ENCODE measurements at regions not wholly inside any gene's neighbourhood (a gene's known extent, or its start where the extent isn't known, plus 50 kb on each side); places are given as distances from the start of the nearest gene placed in this dataset.

DNA sequence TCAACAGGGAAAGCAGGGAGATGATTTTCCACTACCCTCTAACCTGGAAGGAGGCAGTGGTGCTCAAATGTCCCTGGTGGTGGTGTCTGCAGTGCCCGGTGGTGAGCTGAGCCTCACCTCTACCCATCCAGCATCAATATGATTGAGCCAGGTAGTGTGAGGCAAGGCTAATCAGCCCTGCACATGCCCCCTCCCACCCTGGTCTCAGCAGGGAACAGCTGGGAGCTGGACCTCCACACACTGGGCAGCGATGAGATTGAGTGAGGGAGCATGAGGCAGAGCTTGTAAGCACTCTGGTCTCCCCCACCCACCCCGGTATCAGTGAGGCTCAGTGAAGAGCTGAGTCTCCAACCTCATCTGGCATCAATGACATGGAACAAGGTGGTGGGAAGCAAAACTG, 634.3 kb downstream of the PTPRU start:
- DNase-seq, result no peak

- DNase-seq, result no peak
Measured at GRCh38 chr1:29869802-29870201, 633.5 kb downstream of the PTPRU start.

DNA sequence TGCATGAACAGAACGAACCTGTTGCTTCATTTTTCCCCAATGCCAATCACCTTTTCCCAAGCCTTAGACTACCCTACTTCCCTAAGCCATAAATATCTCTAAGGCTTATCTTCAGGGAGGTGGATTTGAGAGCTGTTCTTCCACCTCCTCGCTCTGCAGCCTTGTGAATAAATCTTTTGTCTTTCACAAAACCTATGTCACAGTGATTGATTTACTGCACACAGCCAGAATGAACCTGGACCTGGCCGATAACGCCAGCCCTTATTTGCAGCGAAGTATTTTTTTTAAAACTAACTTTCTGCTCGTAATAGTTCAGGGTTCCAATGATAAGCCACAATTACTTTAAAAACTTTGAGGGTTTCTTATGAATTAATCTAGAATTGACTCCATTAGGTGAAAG, 632.6 kb downstream of the PTPRU start:
- DNase-seq, result no peak

DNA sequence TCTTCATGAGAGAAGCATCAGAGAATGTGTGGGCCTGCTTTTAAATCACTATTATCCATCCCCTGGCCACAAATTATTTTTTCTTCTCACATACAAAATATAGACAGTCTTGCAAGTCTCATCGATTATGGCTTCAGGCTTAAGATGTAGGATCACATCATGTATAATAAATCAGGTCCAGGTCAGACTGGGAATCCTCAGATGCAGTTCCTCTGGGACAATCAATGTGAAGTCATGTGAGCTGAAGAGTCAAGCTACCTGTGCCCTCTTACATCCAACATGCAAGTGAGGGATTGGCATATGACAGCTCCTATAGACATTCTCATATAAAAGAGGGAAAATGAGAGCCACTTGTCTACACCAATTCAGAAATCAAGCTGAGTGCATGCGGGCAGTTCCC, 631.8 kb downstream of the PTPRU start:
- no peak for DNase-seq

DNA sequence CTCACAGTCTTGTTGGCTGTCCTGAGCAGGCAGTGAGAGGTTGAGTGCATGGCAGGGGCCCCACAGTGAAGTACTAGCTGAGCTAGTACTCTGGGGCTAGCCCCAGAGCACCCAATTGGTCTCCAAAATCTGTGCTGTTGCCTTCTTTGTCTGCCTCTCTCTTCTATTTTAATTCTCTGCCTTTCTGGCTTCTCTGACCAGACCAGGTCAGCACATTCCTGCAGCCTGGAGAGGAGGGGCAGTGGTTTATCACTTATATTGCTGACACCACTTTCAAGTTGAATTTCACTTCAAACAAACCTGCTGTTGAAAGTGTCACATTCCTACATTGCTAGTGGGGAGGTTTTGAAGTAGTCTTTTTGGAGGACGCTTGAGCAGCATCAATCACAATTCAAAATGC, 628.7 kb downstream of the PTPRU start:
- no peak for DNase-seq

DNA sequence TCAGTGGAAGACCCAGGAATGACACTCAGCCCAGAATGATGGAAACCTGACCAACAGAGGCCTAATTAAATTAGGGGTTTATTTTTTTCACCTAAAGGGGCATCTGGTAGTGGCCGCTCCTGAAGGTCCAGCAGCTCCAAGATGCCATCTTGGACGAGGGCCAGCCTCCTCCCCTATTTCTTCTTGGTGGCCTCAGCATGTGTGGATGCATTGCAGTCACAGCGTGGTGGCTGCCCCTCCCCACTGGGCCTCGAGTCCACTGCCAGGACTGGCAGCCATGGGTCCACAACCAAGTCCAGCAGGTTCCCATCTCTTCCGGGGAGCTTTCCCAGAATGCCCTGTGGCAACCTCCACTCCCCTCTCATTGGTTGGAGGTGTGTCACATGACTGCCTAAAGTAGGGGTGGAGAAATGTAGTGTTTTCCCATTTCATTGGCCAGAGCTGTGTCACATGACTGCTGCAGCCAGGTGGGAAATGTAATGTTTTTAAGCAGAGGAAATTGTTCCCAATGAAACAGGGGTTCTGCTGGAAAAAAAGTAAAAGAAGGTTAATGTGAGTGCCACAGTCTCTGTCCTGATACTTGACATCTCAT, 628.2 kb downstream of the PTPRU start:
- no peak for DNase-seq

DNA sequence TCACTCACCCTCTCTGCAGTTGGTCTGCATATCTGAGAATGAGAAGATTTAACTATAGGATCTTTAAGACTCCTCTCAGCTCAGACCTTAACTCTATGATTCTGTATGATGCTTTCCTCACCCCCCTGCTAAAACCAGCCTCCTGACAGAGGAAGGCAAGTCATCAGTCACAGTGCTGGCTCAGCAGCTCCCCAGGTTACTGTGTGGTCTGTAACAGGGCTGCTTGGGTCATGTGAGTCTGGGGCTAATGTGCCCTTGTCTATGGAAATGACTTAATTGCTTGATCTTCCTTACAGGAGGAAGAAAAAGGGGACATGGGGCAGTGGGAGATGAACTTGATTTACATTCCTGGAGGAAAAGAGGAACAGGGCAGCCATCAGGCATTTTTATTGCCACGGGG, 625.6 kb downstream of the PTPRU start:
- no peak for DNase-seq

- DNase-seq, result no peak
Measured at GRCh38 chr1:29861446-29861845, 625.1 kb downstream of the PTPRU start.

DNA sequence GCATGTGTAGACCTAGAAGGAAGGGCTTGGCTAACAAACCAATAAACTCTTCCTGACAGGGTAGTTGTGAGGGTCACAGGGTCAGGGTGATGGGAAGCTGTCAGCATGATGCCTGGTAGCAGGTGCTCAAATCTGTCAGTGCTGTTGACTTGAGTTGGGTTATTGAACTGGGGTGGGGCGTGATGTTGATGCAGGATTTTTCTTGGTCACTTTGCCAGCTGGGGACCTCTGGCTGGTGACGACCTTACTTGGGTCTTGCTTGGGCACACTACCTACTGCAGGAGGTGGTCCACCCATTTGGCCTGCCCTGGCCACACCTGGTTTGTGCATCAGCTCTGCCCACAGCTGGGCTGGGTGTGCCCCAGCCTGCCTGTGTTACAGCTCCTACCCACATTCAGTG, 624.4 kb downstream of the PTPRU start:
- DNase-seq, result no peak

- no peak for DNase-seq
Measured at GRCh38 chr1:29860056-29860455, 623.7 kb downstream of the PTPRU start.

DNA sequence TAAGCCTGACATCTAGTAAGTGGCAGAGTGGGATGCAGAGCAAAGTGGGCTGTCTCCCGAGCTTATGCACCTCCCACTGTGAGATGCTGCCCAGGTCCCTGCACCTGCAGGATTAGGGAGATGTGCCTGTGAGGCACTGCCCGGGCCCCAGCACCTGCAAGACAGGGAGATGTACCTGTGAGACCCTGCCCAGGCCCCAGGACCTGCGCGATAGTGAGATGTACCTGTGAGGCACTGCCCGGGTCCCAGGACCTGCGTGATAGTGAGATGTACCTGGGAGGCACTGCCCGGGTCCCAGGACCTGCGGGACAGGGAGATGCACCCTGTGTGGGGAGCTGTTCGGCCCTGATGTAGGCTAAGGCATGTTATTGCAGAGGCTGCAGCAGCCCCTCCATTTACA, 622.8 kb downstream of the PTPRU start:
- DNase-seq, result no peak

DNA sequence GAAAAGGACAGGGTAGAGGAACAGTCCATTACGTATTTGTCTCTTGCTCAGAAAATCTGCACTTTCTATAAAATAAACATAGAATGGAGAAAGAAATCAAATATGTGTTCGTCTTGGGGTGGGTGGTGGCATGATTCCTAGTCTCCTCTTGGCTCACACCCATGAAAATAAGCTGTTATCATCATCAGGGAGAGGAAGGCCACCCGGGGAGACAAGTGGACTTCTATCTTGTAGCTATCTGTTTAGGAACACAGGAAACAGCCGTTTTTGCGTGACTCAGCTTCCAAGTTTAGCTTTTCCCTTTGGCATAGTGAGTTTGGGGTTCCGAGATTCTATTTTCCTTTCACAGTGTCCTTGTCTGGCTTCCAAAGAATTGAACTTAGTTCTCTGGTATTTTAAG, 622.3 kb downstream of the PTPRU start:
- DNase-seq, result no peak

- DNase-seq, result no peak
Measured at GRCh38 chr1:29856340-29857114, 620.2 kb downstream of the PTPRU start.

- no peak for DNase-seq
Measured at GRCh38 chr1:29855561-29856160, 619.3 kb downstream of the PTPRU start.

GRCh38 chr1:29854700-29855276, 618.5 kb downstream of the PTPRU start:
- DNase-seq, result no peak

DNA sequence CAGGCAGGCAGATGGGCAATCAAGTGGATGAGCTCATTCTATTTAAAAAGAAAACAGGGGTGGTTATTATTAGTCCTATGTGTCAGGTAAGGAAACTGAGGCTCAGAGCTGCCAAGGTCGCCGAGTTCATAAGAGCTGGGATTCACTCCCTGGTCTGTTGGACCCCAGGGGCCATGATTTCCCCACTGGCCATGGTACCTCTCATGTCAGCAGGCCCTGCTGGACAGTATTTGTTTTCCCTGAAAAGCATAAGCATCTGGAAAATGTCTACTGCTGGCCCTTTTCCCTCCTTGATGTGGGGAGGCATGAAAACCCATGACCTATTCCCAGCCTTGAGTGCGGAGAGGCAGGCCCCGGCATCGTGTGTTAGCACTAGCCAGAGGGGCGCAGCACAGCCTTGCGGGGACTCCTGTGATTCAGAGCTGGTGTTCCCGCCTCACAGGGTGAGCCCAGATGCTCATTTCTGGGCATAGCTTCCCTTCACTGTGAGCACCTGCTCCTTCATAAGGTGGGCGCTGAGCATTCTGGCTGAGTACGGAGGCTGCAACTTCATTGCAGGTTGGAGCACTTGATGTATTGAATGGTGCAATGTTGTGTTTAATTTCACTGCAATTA, 617.5 kb downstream of the PTPRU start:
- no peak for DNase-seq

GRCh38 chr1:29852248-29852647, 615.9 kb downstream of the PTPRU start:
- DNase-seq, result no peak

- no peak for DNase-seq
Measured at GRCh38 chr1:29851691-29852090, 615.4 kb downstream of the PTPRU start.

DNA sequence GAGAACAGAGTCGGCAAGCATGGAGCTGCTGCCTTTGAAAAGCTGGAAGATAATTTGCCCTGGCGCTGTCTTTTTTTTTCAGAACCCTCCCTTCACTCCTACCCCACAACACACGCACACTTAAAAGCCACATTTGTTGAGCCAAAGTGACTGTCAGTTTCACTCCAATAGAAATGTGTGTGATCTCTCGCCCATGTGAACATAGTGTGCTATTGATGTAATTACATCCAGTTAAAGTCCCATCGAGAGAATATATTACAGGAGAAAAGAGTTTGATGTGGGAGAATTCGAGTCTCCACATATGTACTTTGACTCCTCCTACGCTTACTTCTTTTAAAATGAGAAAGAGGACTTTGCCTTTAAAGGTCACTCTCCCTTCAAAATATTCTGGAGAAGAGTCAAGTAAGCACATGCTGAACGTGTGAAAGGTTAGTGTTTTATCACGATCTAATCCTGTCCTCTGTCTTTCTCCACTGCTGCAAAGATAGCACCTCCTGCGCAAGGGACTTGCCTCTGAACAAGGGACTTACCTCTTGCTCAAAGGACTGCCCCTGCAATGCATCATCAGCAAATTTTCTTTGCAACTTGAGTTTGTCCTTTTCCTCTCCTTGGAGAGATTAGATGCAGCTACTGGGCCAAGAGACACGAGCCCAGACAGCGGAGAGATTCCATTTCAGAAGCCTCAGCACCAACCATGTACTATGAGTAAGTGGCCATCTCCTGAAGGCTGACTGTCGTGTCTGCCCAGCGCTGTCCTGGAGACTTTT, 613.9 kb downstream of the PTPRU start:
- DNase-seq, result no peak

- DNase-seq, result no peak
Measured at GRCh38 chr1:29849038-29849750, 612.9 kb downstream of the PTPRU start.

GRCh38 chr1:29845910-29846309, 609.6 kb downstream of the PTPRU start:
- DNase-seq, result no peak

DNA sequence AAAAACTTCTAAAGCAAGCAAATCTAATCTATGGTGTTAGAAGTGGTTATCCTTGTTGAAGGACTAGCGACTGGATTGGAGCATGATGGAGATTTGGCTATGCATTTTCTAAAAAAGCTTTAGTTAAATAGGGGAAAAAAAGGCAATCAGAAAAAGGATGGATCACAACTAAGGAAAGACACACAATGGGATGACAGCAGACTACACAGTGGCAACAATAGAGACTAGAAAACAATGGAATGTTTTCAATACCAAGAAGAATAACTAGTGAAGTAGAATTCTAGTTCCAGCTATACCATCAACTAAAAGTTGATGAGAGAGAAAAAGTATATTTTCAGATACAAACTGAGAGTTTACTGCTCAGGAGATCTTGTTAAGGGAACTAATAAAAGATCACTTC, 605.8 kb downstream of the PTPRU start:
- no peak for DNase-seq

Measured in NCI-H187 (cell line).